ENCODE measurements at regions not wholly inside any gene's neighbourhood (a gene's known extent, or its start where the extent isn't known, plus 50 kb on each side); places are given as distances from the start of the nearest gene placed in this dataset.

GRCh38 chr15:95182091-95182490 is 950.7 kb downstream of the MCTP2 start:
- H3K9me2 ChIP-seq (replicated peaks; ENCODE audit: low read depth, low read length), result no peaks in the 10 kb centered on the region
- H3K27me3 ChIP-seq (ENCODE audit: insufficient read depth, low read length, poor library complexity, severe bottlenecking), result no peaks in the 10 kb centered on the region
- H3K9ac ChIP-seq (ENCODE audit: low read depth, low read length, poor library complexity, severe bottlenecking), result no peak overlapping the region
- no peaks in the 10 kb centered on the region for H3K79me2 ChIP-seq (ENCODE audit: insufficient read depth, low read length)
- no peak overlapping the region for H3K4me3 ChIP-seq (ENCODE audit: low read length, poor library complexity, severe bottlenecking)
- no peaks in the 10 kb centered on the region for H3K4me1 ChIP-seq (ENCODE audit: insufficient read depth, low read length, poor library complexity, severe bottlenecking)
- no peak overlapping the region for H3K4me2 ChIP-seq (ENCODE audit: low read depth, low read length, poor library complexity, severe bottlenecking)
- H3K36me3 ChIP-seq (ENCODE audit: insufficient read depth, low read length), result no peaks in the 10 kb centered on the region
- no peaks in the 10 kb centered on the region for H3F3A ChIP-seq (ENCODE audit: low read depth)
- no peaks in the 10 kb centered on the region for H4K20me1 ChIP-seq (ENCODE audit: insufficient read depth, low read length, poor library complexity, severe bottlenecking)
- no peak overlapping the region for H2AFZ ChIP-seq (ENCODE audit: low read length)
- no peaks in the 10 kb centered on the region for H3K9me3 ChIP-seq (ENCODE audit: insufficient read depth, low read depth, low read length)
- TF ChIP-seq EZH2phosphoT487 (IDR thresholded peaks at IDR 0.05; ENCODE audit: borderline replicate concordance) (no peak), CTCF (conservative IDR thresholded peaks at IDR 0.05; ENCODE audit: low read length) (no peak)

GRCh38 chr15:95192923-95193322 is 961.6 kb downstream of the MCTP2 start:
- Histone ChIP-seq H3K9me2 (replicated peaks; ENCODE audit: low read depth, low read length) (no peaks in the 10 kb centered on the region), H4K20me1 (ENCODE audit: insufficient read depth, low read length, poor library complexity, severe bottlenecking) (no peaks in the 10 kb centered on the region), H3K27me3 (ENCODE audit: insufficient read depth, low read length, poor library complexity, severe bottlenecking) (no peaks in the 10 kb centered on the region), H3K9me3 (ENCODE audit: insufficient read depth, low read depth, low read length) (no peaks in the 10 kb centered on the region), H3F3A (ENCODE audit: low read depth) (no peaks in the 10 kb centered on the region), H3K36me3 (ENCODE audit: insufficient read depth, low read length) (no peaks in the 10 kb centered on the region), H3K4me1 (ENCODE audit: insufficient read depth, low read length, poor library complexity, severe bottlenecking) (no peaks in the 10 kb centered on the region), H3K79me2 (ENCODE audit: insufficient read depth, low read length) (no peaks in the 10 kb centered on the region), H3K9ac (ENCODE audit: low read depth, low read length, poor library complexity, severe bottlenecking) (no peak overlapping the region), H2AFZ (ENCODE audit: low read length) (no peak overlapping the region), H3K4me2 (ENCODE audit: low read depth, low read length, poor library complexity, severe bottlenecking) (no peak overlapping the region), H3K4me3 (ENCODE audit: low read length, poor library complexity, severe bottlenecking) (no peak overlapping the region)
- no peak for TF ChIP-seq EZH2phosphoT487 (IDR thresholded peaks at IDR 0.05; ENCODE audit: borderline replicate concordance)
- TF ChIP-seq CTCF (conservative IDR thresholded peaks at IDR 0.05; ENCODE audit: low read length), result no peak

- H3K9ac ChIP-seq (ENCODE audit: low read depth, low read length, poor library complexity, severe bottlenecking), result no peak overlapping the region
- no peaks in the 10 kb centered on the region for H3K9me3 ChIP-seq (ENCODE audit: insufficient read depth, low read depth, low read length)
- H3K79me2 ChIP-seq (ENCODE audit: insufficient read depth, low read length), result no peaks in the 10 kb centered on the region
- no peaks in the 10 kb centered on the region for H3K27me3 ChIP-seq (ENCODE audit: insufficient read depth, low read length, poor library complexity, severe bottlenecking)
- H4K20me1 ChIP-seq (ENCODE audit: insufficient read depth, low read length, poor library complexity, severe bottlenecking), result no peaks in the 10 kb centered on the region
- H3K4me1 ChIP-seq (ENCODE audit: insufficient read depth, low read length, poor library complexity, severe bottlenecking), result no peaks in the 10 kb centered on the region
- TF ChIP-seq CTCF (conservative IDR thresholded peaks at IDR 0.05; ENCODE audit: low read length), result no peak
- TF ChIP-seq EZH2phosphoT487 (IDR thresholded peaks at IDR 0.05; ENCODE audit: borderline replicate concordance), result no peak
- H3K4me2 ChIP-seq (ENCODE audit: low read depth, low read length, poor library complexity, severe bottlenecking), result no peak overlapping the region
- no peaks in the 10 kb centered on the region for H3K9me2 ChIP-seq (replicated peaks; ENCODE audit: low read depth, low read length)
- no peaks in the 10 kb centered on the region for H3F3A ChIP-seq (ENCODE audit: low read depth)
- H2AFZ ChIP-seq (ENCODE audit: low read length), result no peak overlapping the region
- H3K4me3 ChIP-seq (ENCODE audit: low read length, poor library complexity, severe bottlenecking), result no peak overlapping the region
- no peaks in the 10 kb centered on the region for H3K36me3 ChIP-seq (ENCODE audit: insufficient read depth, low read length)
Observed at GRCh38 chr15:95194746-95195145, 963.4 kb downstream of the MCTP2 start.
